HT1080 (cell line): ENCODE measurements at regions not wholly inside any gene's neighbourhood (a gene's known extent, or its start where the extent isn't known, plus 50 kb on each side); places are given as distances from the start of the nearest gene placed in this dataset. TPM values are rescaled to one million over a fixed set of nuclear protein-coding genes. Genes with fewer than 3 reads are reported as not detected.

Experiments used
- DNase-seq: peaks from one replicate; pipeline ENCODE4 v3.0.0-alpha.2; 2015; ENCODE audit warnings: low read depth
- small RNA-seq: library from RNA; depleted of rRNA; stranded (forward); fragments of <200 nt; gene quantifications from one replicate; pipeline ENCODE3, GENCODE V24; 2014

GRCh38 chr3:59101231-59101736 lies 51.5 kb upstream of the CFAP20DC start:
- peak; percentile 83 for DNase-seq

Small RNA genes lying in the stretch of these regions (small RNA-seq; reads per million reads assigned to genes)
- not detected for gene RF00017
